Progenitor cell of endocrine pancreas (in vitro differentiated cells): ENCODE measurements at regions not wholly inside any gene's neighbourhood (a gene's known extent, or its start where the extent isn't known, plus 50 kb on each side); places are given as distances from the start of the nearest gene placed in this dataset.

Experiments
- DNase-seq: peaks from one replicate; pipeline ENCODE4 v3.0.0; 2021; ENCODE audit warnings: low spot score; ENCODE audit not compliant: unreplicated experiment
- H3K27ac Mint-ChIP-seq: 2 replicates; pipeline ENCODE4 v1.8.0; 2021; ENCODE audit warnings: mild to moderate bottlenecking, moderate library complexity, mixed read lengths
- H3K27me3 Mint-ChIP-seq: 2 replicates; pipeline ENCODE4 v1.8.0; 2021; ENCODE audit warnings: mixed read lengths
- H3K36me3 Mint-ChIP-seq: 2 replicates; pipeline ENCODE4 v1.8.0; 2022; ENCODE audit warnings: mixed read lengths; ENCODE audit not compliant: insufficient read depth
- H3K4me1 Mint-ChIP-seq: 2 replicates; pipeline ENCODE4 v1.8.0; 2021; ENCODE audit warnings: low read depth, mixed read lengths
- H3K4me3 Mint-ChIP-seq: 2 replicates; pipeline ENCODE4 v1.8.0; 2021; ENCODE audit warnings: low read depth, mild to moderate bottlenecking, moderate library complexity, mixed read lengths
- H3K9me3 Mint-ChIP-seq: 2 replicates; pipeline ENCODE4 v1.8.0; 2021; ENCODE audit warnings: low read depth, mixed read lengths
- CTCF ChIP-seq: fragments of 200-600 bp; sonication (generic); IDR thresholded peaks from one replicate; pipeline ENCODE4 v1.5.0; 2021; ENCODE audit warnings: antibody characterized with exemption, mild to moderate bottlenecking; ENCODE audit not compliant: unreplicated experiment

- Mint-ChIP-seq H3K36me3 (no peaks in the 10 kb centered on the region), H3K27ac (no peak overlapping the region), H3K9me3 (no peaks in the 10 kb centered on the region), H3K27me3 (peaks cover 3% of the 10 kb centered on the region), H3K4me3 (no peak overlapping the region), H3K4me1 (peaks cover 14% of the 10 kb centered on the region)
- TF ChIP-seq CTCF = no peak
- DNase-seq = no peak
Observed at GRCh38 chr4:8779490-8779932, 92.1 kb downstream of the HMX1 start.

- Mint-ChIP-seq H3K27me3 (peaks cover 3% of the 10 kb centered on the region), H3K4me3 (no peak overlapping the region), H3K4me1 (peaks cover 14% of the 10 kb centered on the region), H3K27ac (no peak overlapping the region), H3K36me3 (no peaks in the 10 kb centered on the region), H3K9me3 (no peaks in the 10 kb centered on the region)
- TF ChIP-seq CTCF = no peak
- no peak for DNase-seq
Observed at GRCh38 chr4:8778760-8779159, 92.9 kb downstream of the HMX1 start.

GRCh38 chr4:8778291-8778690, 93.3 kb downstream of the HMX1 start:
- H3K4me3 Mint-ChIP-seq = no peak overlapping the region
- peaks cover 3% of the 10 kb centered on the region for H3K27me3 Mint-ChIP-seq
- no peaks in the 10 kb centered on the region for H3K36me3 Mint-ChIP-seq
- DNase-seq = no peak
- H3K4me1 Mint-ChIP-seq = peaks cover 11% of the 10 kb centered on the region
- TF ChIP-seq CTCF = no peak
- H3K9me3 Mint-ChIP-seq = no peaks in the 10 kb centered on the region
- no peak overlapping the region for H3K27ac Mint-ChIP-seq

GRCh38 chr4:8777320-8778196, 94.1 kb downstream of the HMX1 start:
- H3K4me1 Mint-ChIP-seq = peaks cover 10% of the 10 kb centered on the region
- DNase-seq = no peak
- no peaks in the 10 kb centered on the region for H3K36me3 Mint-ChIP-seq
- H3K27me3 Mint-ChIP-seq = peaks cover 3% of the 10 kb centered on the region
- H3K4me3 Mint-ChIP-seq = no peak overlapping the region
- H3K27ac Mint-ChIP-seq = no peak overlapping the region
- no peak for TF ChIP-seq CTCF
- no peaks in the 10 kb centered on the region for H3K9me3 Mint-ChIP-seq

- no peak for TF ChIP-seq CTCF
Observed at GRCh38 chr4:8776366-8776765, 95.3 kb downstream of the HMX1 start.

More at GRCh38 chr4:8776366-8776765, 95.3 kb downstream of the HMX1 start:
- H3K27ac Mint-ChIP-seq = no peak overlapping the region
- no peaks in the 10 kb centered on the region for H3K9me3 Mint-ChIP-seq
- DNase-seq = no peak
- H3K36me3 Mint-ChIP-seq = no peaks in the 10 kb centered on the region
- H3K4me1 Mint-ChIP-seq = peaks cover 10% of the 10 kb centered on the region
- no peak overlapping the region for H3K4me3 Mint-ChIP-seq
- H3K27me3 Mint-ChIP-seq = peaks cover 5% of the 10 kb centered on the region
